D721Med (cell line): ENCODE measurements at regions not wholly inside any gene's neighbourhood (a gene's known extent, or its start where the extent isn't known, plus 50 kb on each side); places are given as distances from the start of the nearest gene placed in this dataset.

Experiments
- DNase-seq: peaks from one replicate; pipeline ENCODE4 v3.0.0; 2011; ENCODE audit warnings: low spot score; ENCODE audit not compliant: insufficient read length
- FAIRE-seq: peaks from 2 replicates; lab custom pipeline; 2011; peaks lifted over from hg19 to GRCh38; lab: Jason Lieb, UNC
- TF ChIP-seq, protein P1 (sequence below): IDR thresholded peaks from 2 replicates; pipeline ENCODE4 v1.5.1; 2012; ENCODE audit warnings: mild to moderate bottlenecking, control low read depth; ENCODE audit not compliant: insufficient read depth; ENCODE audit errors: missing control alignments

DNA sequence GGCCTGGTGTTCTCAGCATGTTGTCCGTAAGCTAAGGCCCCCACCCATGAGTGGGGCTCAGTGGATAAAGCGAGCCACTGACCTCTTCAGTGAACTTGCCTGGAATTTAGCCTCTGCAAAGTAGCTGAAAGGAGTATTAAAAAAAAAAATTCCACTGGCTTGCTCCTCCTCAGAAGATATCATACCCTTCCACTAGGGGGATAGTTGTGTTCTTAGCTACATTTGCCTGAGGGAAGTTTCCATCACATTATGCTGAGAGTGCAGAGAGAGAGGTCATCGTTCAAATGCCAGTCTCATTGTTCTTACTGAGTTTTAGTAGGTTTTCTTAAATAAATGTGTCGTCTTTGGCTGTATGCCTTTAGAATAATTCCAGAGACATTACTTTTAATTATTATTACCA is 879.7 kb downstream of the JRKL start:
- no peak for FAIRE-seq
- TF ChIP-seq, protein P1, sequence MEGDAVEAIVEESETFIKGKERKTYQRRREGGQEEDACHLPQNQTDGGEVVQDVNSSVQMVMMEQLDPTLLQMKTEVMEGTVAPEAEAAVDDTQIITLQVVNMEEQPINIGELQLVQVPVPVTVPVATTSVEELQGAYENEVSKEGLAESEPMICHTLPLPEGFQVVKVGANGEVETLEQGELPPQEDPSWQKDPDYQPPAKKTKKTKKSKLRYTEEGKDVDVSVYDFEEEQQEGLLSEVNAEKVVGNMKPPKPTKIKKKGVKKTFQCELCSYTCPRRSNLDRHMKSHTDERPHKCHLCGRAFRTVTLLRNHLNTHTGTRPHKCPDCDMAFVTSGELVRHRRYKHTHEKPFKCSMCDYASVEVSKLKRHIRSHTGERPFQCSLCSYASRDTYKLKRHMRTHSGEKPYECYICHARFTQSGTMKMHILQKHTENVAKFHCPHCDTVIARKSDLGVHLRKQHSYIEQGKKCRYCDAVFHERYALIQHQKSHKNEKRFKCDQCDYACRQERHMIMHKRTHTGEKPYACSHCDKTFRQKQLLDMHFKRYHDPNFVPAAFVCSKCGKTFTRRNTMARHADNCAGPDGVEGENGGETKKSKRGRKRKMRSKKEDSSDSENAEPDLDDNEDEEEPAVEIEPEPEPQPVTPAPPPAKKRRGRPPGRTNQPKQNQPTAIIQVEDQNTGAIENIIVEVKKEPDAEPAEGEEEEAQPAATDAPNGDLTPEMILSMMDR = no peak
- no peak for DNase-seq

DNA sequence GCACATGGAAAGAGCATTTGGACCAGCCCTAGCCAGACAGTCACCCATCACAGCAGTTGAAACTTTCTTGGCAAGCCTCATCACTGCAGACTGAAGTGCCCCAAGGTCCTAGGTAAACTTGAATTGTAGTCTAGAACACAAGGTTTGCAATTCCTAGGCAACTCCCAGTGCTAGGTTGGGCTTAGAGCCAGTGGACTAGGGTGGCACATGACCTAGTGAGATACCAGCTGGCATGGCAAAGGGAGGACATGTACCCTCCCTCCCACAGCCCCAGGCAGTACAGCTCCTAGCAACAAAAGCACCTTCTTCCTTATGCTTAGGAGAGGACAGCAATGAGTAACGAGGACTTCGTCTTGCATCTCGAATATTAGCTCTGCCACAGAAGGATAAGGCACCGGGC is 889.5 kb downstream of the JRKL start:
- no peak for FAIRE-seq
- TF ChIP-seq, protein P1 = no peak
- no peak for DNase-seq

DNA sequence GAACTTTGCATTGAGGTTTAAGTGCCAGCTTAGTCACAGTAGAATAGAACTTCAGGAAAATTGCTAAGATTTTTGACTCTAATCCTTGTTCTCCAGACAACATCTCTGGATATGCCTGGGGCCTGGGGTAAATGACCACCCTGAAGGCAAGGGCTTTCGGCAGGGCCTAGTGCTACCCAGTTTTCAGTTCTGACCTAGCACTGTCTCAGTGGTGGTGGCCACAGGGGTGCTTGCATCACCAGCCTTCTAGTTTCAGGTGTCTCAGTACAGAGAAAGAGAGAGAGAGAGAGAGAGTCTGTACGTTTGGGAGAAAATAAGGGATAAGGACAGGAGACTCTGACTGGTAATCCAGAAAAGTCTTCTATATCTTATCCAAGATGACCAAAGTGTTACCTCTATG is 890.5 kb downstream of the JRKL start:
- DNase-seq = no peak
- TF ChIP-seq, protein P1 = no peak
- no peak for FAIRE-seq

DNA sequence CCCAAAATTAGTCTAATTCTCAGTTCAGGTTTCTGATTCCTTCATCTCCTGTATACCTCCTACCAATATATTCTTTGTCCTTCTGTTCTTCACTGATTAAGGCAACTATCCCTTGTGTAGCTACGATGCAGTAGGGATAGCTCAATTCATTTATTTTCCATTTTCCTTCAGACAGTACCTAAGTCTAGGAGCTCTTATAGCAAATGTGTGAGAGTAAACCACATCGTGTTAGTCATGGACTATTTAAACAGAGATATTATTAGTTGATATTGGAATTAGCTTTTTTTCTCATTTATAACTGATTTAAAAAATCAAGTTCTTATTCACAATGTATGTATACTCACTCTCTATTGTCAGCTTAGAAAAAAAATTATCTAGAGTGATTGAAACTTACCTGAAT is 900.0 kb downstream of the JRKL start:
- DNase-seq (no peak), FAIRE-seq (no peak)
- TF ChIP-seq, protein P1 = no peak

DNA sequence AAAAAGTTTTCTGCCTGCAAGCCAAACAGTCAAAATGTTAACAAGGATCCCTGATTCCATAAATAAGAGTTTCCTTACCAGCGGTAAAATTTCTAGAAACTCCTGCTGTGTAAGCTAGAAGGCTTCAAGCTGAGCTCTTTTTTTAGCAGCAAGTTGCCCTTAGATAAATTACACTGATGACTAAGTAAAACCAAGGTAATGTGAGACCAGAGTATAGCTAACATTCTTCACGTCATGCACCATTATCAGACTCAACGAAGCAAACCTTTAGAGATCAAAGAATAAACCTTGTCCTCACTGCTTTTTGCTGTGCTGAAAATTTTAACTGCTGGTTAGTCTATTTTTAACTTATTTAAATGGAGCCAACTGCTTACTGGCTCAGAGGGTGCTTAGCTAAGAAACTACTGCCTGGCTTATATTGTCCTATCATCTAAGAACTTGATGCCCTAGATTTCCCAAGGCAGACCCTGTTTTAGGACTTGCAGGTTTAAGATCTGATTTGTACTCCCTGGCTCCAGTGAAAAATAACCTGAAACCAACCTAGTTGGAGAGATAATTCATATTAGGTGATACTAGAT is 900.7 kb downstream of the JRKL start:
- DNase-seq (no peak), FAIRE-seq (no peak)
- TF ChIP-seq, protein P1 = no peak

DNA sequence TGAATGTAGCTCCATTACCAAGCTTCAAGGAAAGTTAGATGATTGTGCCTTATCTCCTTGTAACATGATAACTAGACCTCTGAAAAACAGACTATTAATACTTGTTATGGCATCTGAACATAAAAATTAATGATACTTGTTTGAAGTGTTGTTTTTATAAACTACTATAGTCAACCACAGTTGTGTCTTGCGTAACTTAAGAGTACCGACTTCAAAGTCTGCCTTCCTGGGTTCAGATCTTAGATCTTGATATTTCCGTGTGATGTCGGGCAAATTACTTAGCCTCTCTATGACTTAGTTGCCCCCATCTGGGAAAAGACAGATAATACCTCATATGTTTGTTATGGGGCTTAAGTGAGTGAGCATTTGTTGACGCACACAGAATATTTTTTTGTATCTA is 906.5 kb downstream of the JRKL start:
- no peak for DNase-seq
- TF ChIP-seq, protein P1 = no peak
- FAIRE-seq = no peak

DNA sequence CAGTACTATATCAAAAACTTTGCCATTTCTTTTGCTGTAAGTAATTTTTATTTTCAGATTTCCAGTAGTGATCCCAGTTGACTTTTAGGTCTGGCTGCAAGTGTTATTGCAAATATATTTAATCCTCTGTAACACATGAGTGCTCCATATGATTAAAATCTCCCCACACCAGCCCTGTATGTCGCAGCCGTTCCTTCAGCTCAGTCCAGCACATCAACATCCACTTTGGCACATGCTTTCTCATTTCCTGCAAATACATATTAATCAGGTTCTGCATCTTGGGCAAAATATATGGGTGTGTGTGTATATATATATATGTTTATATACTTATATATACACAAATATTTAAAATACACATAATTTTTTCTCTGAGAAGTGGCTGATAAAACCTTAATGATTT is 919.5 kb downstream of the JRKL start:
- FAIRE-seq = no peak
- DNase-seq = no peak
- TF ChIP-seq, protein P1 = no peak
